Karpas-422 (cell line): ENCODE measurements at regions not wholly inside any gene's neighbourhood (a gene's known extent, or its start where the extent isn't known, plus 50 kb on each side); places are given as distances from the start of the nearest gene placed in this dataset.

Source experiments
- DNase-seq: peaks from one replicate; pipeline ENCODE4 v3.0.0-alpha.2; 2015
- H2AFZ ChIP-seq: fragments of 200-600 bp; sonication (generic); 2 replicates; pipeline ENCODE4 v1.6.1; 2014; ENCODE audit warnings: antibody characterized with exemption, low read length, mixed read lengths
- H3K27ac ChIP-seq: fragments of 200-600 bp; sonication (generic); 2 replicates; pipeline ENCODE4 v1.5.1; 2014; ENCODE audit warnings: mild to moderate bottlenecking, low read length, moderate library complexity
- H3K27me3 ChIP-seq: fragments of 200-600 bp; sonication (generic); 2 replicates; pipeline ENCODE4 v1.6.1; 2014; ENCODE audit warnings: low read length, mixed read lengths
- H3K36me3 ChIP-seq: fragments of 200-600 bp; sonication (generic); 2 replicates; pipeline ENCODE4 v1.6.1; 2014; ENCODE audit warnings: low read length, mixed read lengths; ENCODE audit not compliant: insufficient read depth
- H3K4me1 ChIP-seq: fragments of 200-600 bp; sonication (generic); 2 replicates; pipeline ENCODE4 v1.6.1; 2014; ENCODE audit warnings: mild to moderate bottlenecking, low read length, mixed read lengths
- H3K4me2 ChIP-seq: fragments of 200-600 bp; sonication (generic); 2 replicates; pipeline ENCODE4 v1.6.1; 2014; ENCODE audit warnings: low read length, low read depth, mild to moderate bottlenecking; ENCODE audit not compliant: poor library complexity, severe bottlenecking
- H3K4me3 ChIP-seq: fragments of 200-600 bp; sonication (generic); 2 replicates; pipeline ENCODE4 v1.5.1; 2014; ENCODE audit warnings: mild to moderate bottlenecking, antibody characterized with exemption, low read length, mixed read lengths
- H3K79me2 ChIP-seq: fragments of 200-600 bp; sonication (generic); 2 replicates; pipeline ENCODE4 v1.6.1; 2014; ENCODE audit warnings: mild to moderate bottlenecking, low read length, mixed read lengths
- H3K9ac ChIP-seq: fragments of 200-600 bp; sonication (generic); 2 replicates; pipeline ENCODE4 v1.6.0; 2014; ENCODE audit warnings: low read length
- H3K9me2 ChIP-seq: fragments of 200-600 bp; sonication (generic), shearing (Covaris generic); replicated peaks from 2 replicates; pipeline ENCODE4 v1.6.0; 2014; ENCODE audit warnings: mild to moderate bottlenecking, low read length, moderate library complexity; ENCODE audit not compliant: insufficient read depth
- H3K9me3 ChIP-seq: fragments of 300-700, 200-600 bp; sonication (generic); 2 replicates; pipeline ENCODE4 v1.6.1; 2014; ENCODE audit warnings: low read length, mixed read lengths
- H4K20me1 ChIP-seq: fragments of 200-600 bp; sonication (generic); 2 replicates; pipeline ENCODE4 v1.6.1; 2014; ENCODE audit warnings: mild to moderate bottlenecking, antibody characterized with exemption, low read length, low read depth; ENCODE audit not compliant: insufficient read depth

GRCh38 chr5:126723643-126724042 is 53.3 kb upstream of the LMNB1 start:
- DNase-seq: peak; percentile 53
- no peak overlapping the region for H3K4me3 ChIP-seq
- no peak overlapping the region for H3K27ac ChIP-seq
- H3K27me3 ChIP-seq: no peaks in the 10 kb centered on the region
- no peaks in the 10 kb centered on the region for H3K9me2 ChIP-seq
- no peaks in the 10 kb centered on the region for H3K36me3 ChIP-seq
- H2AFZ ChIP-seq: no peak overlapping the region
- no peak overlapping the region for H3K4me2 ChIP-seq
- no peaks in the 10 kb centered on the region for H3K9me3 ChIP-seq
- H3K79me2 ChIP-seq: no peaks in the 10 kb centered on the region
- H4K20me1 ChIP-seq: no peaks in the 10 kb centered on the region
- no peak overlapping the region for H3K9ac ChIP-seq
- peaks cover 5% of the 10 kb centered on the region for H3K4me1 ChIP-seq
